ENCODE measurements at regions not wholly inside any gene's neighbourhood (a gene's known extent, or its start where the extent isn't known, plus 50 kb on each side); places are given as distances from the start of the nearest gene placed in this dataset.

GRCh38 chr3:64305731-64306130, 80.5 kb upstream of the PRICKLE2 start:
- no peak for TF ChIP-seq ELF4 (IDR thresholded peaks at IDR 0.05)
- TF ChIP-seq CTBP1 (IDR thresholded peaks at IDR 0.05; ENCODE audit: borderline replicate concordance): no peak
- no peak for TF ChIP-seq FOXA1 (IDR thresholded peaks at IDR 0.05)
